IPS DF 4.7 (cell line): ENCODE measurements at regions not wholly inside any gene's neighbourhood (a gene's known extent, or its start where the extent isn't known, plus 50 kb on each side); places are given as distances from the start of the nearest gene placed in this dataset.

Experiments
- DNase-seq: peaks from one replicate; pipeline ENCODE4 v3.0.0-alpha.2; 2013; ENCODE audit warnings: low spot score; ENCODE audit errors: extremely low read depth

DNA sequence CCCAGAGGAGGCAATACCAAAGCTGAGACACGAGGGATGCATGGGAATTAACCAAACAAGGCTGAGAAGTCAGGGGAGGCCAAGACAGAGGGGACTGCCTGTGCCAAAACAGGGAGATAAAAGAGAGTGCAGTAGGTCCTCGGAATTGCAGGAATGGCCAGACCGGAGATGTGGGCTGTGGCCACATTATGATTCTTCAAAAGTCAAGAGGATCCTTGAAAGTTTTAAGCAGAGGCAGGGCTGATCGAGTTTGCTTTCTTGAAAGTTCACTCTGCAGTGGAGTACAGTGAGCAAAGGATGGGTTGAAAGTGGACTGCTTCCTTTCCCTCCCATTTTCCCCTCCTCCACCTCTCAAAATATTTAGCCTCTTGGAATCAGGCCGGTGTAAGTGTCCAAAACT is 73.9 kb upstream of the ADAMTS9 start:
- DNase-seq: no peak

GRCh38 chr3:64760258-64760657 is 72.5 kb upstream of the ADAMTS9 start:
- no peak for DNase-seq

DNA sequence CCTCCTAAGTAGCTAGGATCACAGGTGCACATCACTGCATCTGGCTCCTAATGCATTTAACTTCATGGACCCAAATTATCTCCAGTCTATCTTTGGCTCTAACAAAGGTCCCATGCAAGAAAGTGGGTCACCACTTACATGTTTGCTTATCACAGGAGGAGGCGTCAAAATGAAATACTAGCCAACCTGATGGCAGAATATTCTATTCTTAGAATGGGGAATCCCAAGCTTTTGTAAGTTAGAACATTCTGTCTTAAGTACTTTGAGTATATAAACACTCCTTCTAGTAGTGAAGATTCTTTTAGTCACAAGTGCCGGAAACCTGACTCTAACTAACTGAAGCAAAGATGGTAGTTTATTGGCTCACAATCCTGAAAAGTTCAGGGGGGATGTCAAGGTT is 72.0 kb upstream of the ADAMTS9 start:
- DNase-seq: no peak

DNA sequence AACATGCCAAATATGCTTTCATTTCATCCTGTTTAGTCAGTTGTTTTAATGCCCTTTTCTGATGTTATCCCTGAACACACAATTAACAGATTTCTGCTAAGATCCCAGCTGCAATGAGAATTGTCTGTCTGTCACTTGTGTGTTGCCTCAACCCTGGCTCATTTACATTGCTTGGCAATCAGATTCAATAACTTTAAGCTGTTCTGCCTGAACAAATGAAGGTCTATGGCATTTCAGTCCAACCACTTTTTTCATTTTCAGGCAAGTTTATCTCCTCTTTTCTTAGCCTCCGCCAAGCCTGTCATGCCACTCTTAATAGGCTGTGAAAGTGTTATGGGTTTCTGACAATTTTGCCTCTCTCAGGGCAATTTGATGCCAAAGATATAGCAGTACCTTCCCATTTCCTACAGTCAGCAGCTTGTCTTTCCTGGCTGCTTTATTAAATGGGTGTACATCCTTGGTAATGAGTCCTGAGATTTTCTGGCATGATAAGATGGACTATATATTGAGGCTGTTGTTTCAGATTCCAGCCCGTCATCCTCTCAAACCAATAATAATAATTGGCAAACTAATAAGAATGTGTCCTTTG is 68.7 kb upstream of the ADAMTS9 start:
- DNase-seq: no peak

- no peak for DNase-seq
Observed at GRCh38 chr3:64748244-64748904, 60.6 kb upstream of the ADAMTS9 start.

- no peak for DNase-seq
Observed at GRCh38 chr3:64747679-64748078, 59.9 kb upstream of the ADAMTS9 start.

DNA sequence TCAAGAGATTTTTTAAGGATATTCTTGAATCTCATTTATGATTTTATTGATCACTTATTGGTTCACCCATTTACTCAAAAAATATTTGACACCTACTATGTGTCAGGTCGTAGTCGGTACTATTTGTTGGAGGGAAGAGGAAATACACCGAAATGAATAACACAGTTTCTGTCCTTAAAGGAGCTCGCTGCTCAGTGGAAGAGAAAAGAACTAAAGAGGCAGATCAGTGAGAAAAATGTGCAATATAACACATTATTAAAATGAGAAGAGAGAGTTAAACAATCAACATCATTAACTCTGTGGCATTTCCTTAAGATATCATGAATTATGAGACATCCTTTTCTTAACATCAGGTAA is 56.1 kb upstream of the ADAMTS9 start:
- no peak for DNase-seq

- no peak for DNase-seq
Observed at GRCh38 chr3:64743156-64743886, 55.5 kb upstream of the ADAMTS9 start.

DNA sequence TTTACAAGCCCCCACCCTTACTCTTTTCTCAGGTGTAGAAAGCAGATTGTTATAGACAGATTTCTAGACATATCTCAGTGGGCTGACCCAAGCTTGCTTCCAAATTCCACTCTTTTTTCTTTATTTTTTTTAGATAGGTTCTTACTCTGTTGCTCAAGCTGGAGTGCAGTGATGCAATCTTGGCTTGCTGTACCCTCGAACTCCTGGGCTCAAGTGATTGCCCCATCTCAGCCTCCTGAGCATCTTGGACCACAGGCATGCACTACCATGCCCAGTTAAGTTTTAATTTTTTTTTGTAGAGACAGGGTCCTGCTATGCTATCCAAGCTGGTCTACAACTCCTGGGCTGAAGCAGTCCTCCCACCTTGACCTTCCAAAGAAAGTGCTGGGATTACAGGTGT is 53.5 kb upstream of the ADAMTS9 start:
- DNase-seq: no peak

DNA sequence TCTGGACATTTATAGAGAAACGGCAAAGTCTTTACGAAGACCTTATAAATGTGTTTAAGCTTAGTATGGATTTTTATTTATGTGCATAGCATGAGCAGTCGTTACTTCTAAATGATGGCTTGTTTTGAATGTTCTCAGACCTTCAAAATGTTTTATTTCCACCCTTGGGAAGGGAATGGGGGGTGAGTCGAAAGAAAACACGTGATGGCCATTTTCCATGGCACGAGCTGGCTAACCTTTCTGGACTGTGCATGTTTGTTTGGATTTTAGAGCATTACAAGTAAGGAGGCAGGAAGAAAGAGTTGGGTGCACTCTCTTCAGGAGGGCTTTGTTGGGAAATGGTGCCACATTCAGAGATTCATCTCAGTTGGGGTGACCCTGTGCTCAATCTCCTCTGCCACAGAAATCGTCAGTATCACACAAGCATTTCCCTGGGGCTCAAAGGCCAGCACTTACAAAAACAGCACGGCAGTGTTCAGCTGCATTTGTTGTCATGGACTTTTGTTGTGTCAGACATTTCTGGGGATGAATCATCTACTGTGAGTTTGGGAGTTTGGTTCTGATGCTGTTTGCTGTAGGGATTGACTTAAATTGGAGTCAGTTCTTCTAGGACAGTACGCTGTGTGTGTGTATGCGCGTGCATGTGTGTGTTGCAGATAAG is 52.3 kb upstream of the ADAMTS9 start:
- no peak for DNase-seq
